NCI-H2029 treated with DMSO at 0.1 percent for 48 hours (cell line): ENCODE measurements at regions not wholly inside any gene's neighbourhood (a gene's known extent, or its start where the extent isn't known, plus 50 kb on each side); places are given as distances from the start of the nearest gene placed in this dataset.

ENCODE experiments used
- DNase-seq: peaks from one replicate; lab custom pipeline; 2025; lab: John Stamatoyannopoulos, UW

GRCh38 chr15:36265422-36265821 is 314.0 kb upstream of the CDIN1 start:
- DNase-seq: no peak

GRCh38 chr15:36271048-36271447 is 308.4 kb upstream of the CDIN1 start:
- DNase-seq: no peak

- DNase-seq: no peak
Observed at GRCh38 chr15:36275656-36276055, 303.8 kb upstream of the CDIN1 start.

GRCh38 chr15:36278219-36278618 is 301.2 kb upstream of the CDIN1 start:
- DNase-seq: no peak

GRCh38 chr15:36282821-36283220 is 296.6 kb upstream of the CDIN1 start:
- no peak for DNase-seq

- DNase-seq: no peak
Observed at GRCh38 chr15:36284911-36285310, 294.5 kb upstream of the CDIN1 start.

GRCh38 chr15:36291501-36291900 is 287.9 kb upstream of the CDIN1 start:
- DNase-seq: no peak

GRCh38 chr15:36294359-36294758 is 285.1 kb upstream of the CDIN1 start:
- no peak for DNase-seq

- no peak for DNase-seq
Observed at GRCh38 chr15:36301947-36302346, 277.5 kb upstream of the CDIN1 start.

- DNase-seq: no peak
Observed at GRCh38 chr15:36313021-36313420, 266.4 kb upstream of the CDIN1 start.

- no peak for DNase-seq
Observed at GRCh38 chr15:36313736-36314280, 265.6 kb upstream of the CDIN1 start.

- DNase-seq: no peak
Observed at GRCh38 chr15:36315649-36316048, 263.8 kb upstream of the CDIN1 start.

GRCh38 chr15:36323615-36324014 is 255.8 kb upstream of the CDIN1 start:
- no peak for DNase-seq

- no peak for DNase-seq
Observed at GRCh38 chr15:36325206-36325605, 254.2 kb upstream of the CDIN1 start.

GRCh38 chr15:36329592-36329991 is 249.8 kb upstream of the CDIN1 start:
- DNase-seq: no peak

- no peak for DNase-seq
Observed at GRCh38 chr15:36330598-36330997, 248.8 kb upstream of the CDIN1 start.

GRCh38 chr15:36331531-36332275 is 247.7 kb upstream of the CDIN1 start:
- no peak for DNase-seq

- no peak for DNase-seq
Observed at GRCh38 chr15:36332301-36332700, 247.1 kb upstream of the CDIN1 start.

- DNase-seq: no peak
Observed at GRCh38 chr15:36332896-36333295, 246.5 kb upstream of the CDIN1 start.

GRCh38 chr15:36334059-36334458 is 245.4 kb upstream of the CDIN1 start:
- no peak for DNase-seq

GRCh38 chr15:36335224-36335623 is 244.2 kb upstream of the CDIN1 start:
- DNase-seq: no peak

GRCh38 chr15:36335659-36336058 is 243.8 kb upstream of the CDIN1 start:
- DNase-seq: no peak

- no peak for DNase-seq
Observed at GRCh38 chr15:36344887-36345286, 234.5 kb upstream of the CDIN1 start.

GRCh38 chr15:36347272-36347858 is 232.1 kb upstream of the CDIN1 start:
- no peak for DNase-seq
